Neuronal stem cell (in vitro differentiated cells): ENCODE measurements at regions not wholly inside any gene's neighbourhood (a gene's known extent, or its start where the extent isn't known, plus 50 kb on each side); places are given as distances from the start of the nearest gene placed in this dataset.

Source experiments
- DNase-seq: peaks from one replicate; pipeline ENCODE4 v3.0.0-alpha.2; 2013; ENCODE audit warnings: low spot score
- H2AFZ ChIP-seq: one replicate; pipeline ENCODE4 v1.6.1; 2013; ENCODE audit warnings: mild to moderate bottlenecking, low read length, inconsistent platforms
- H2AK5ac ChIP-seq: 2 replicates; pipeline ENCODE4 v1.6.1; 2013; ENCODE audit warnings: low read depth, mild to moderate bottlenecking, inconsistent platforms, low read length, moderate library complexity, mixed read lengths
- H2BK120ac ChIP-seq: 2 replicates; pipeline ENCODE4 v1.6.1; 2013; ENCODE audit warnings: low read depth, mild to moderate bottlenecking, inconsistent platforms, low read length, moderate library complexity, mixed read lengths
- H2BK12ac ChIP-seq: one replicate; pipeline ENCODE4 v1.6.1; 2013; ENCODE audit warnings: low read length, inconsistent platforms
- H2BK15ac ChIP-seq: 2 replicates; pipeline ENCODE4 v1.6.1; 2013; ENCODE audit warnings: mild to moderate bottlenecking, low read length, inconsistent platforms, mixed read lengths
- H2BK5ac ChIP-seq: one replicate; pipeline ENCODE4 v1.6.1; 2013; ENCODE audit warnings: inconsistent platforms, mild to moderate bottlenecking, low read length, moderate library complexity
- H3K14ac ChIP-seq: one replicate; pipeline ENCODE4 v1.6.1; 2013; ENCODE audit warnings: low read length, inconsistent platforms
- H3K18ac ChIP-seq: 2 replicates; pipeline ENCODE4 v1.6.1; 2013; ENCODE audit warnings: low read length, inconsistent platforms
- H3K23ac ChIP-seq: 2 replicates; pipeline ENCODE4 v1.6.1; 2013; ENCODE audit warnings: low read depth, mild to moderate bottlenecking, mixed read lengths, low read length, inconsistent platforms; ENCODE audit not compliant: poor library complexity
- H3K27ac ChIP-seq: replicated peaks from 3 replicates; pipeline ENCODE4 v1.5.1; 2013; ENCODE audit warnings: low read length, inconsistent platforms
- H3K27me3 ChIP-seq, 3 experiments: 2 replicates each; pipeline ENCODE4 v1.6.1; 2013; ENCODE audit warnings: low read length in 3 of 3, mild to moderate bottlenecking in 2 of 3, inconsistent platforms in 1 of 3, low read depth in 1 of 3, mixed read lengths in 1 of 3, moderate library complexity in 1 of 3; ENCODE audit not compliant: control insufficient read depth in 3 of 3, insufficient read depth in 3 of 3
- H3K36me3 ChIP-seq, 2 donors: replicated peaks in 1 of 2; 2 replicates each; pipeline ENCODE4 v1.6.1; 2013; ENCODE audit warnings: low read length in 2 of 2; ENCODE audit not compliant: control insufficient read depth in 2 of 2, insufficient read depth in 2 of 2
- H3K4ac ChIP-seq: 2 replicates; pipeline ENCODE4 v1.6.1; 2013; ENCODE audit warnings: inconsistent platforms, mild to moderate bottlenecking, low read length, moderate library complexity
- H3K4me1 ChIP-seq, 2 donors: 1 replicate in 1 of 2; 2 replicates in 1 of 2; pipeline ENCODE4 v1.6.1; 2013; ENCODE audit warnings: low read length in 2 of 2, low read depth in 1 of 2; ENCODE audit not compliant: control insufficient read depth in 2 of 2, insufficient read depth in 1 of 2
- H3K4me2 ChIP-seq: one replicate; pipeline ENCODE4 v1.6.1; 2013; ENCODE audit warnings: mild to moderate bottlenecking, low read length, inconsistent platforms; ENCODE audit not compliant: insufficient read depth, poor library complexity, severe bottlenecking
- H3K4me3 ChIP-seq, 2 donors: 2 replicates each; pipeline ENCODE4 v1.5.1; 2013; ENCODE audit warnings: low read length in 2 of 2, mild to moderate bottlenecking in 2 of 2, inconsistent platforms in 1 of 2, moderate library complexity in 1 of 2
- H3K79me1 ChIP-seq: one replicate; pipeline ENCODE4 v1.6.1; 2013; ENCODE audit warnings: low read depth, mild to moderate bottlenecking, inconsistent platforms, low read length, moderate library complexity
- H3K9ac ChIP-seq: one replicate; pipeline ENCODE4 v1.6.1; 2013; ENCODE audit warnings: mild to moderate bottlenecking, low read depth, low read length, inconsistent platforms; ENCODE audit not compliant: poor library complexity
- H3K9me3 ChIP-seq, 2 donors: replicated peaks in 1 of 2; 2 replicates each; pipeline versions ENCODE3 to v1.6.1; 2013; ENCODE audit warnings: low read length in 2 of 2, mild to moderate bottlenecking in 2 of 2, inconsistent platforms in 1 of 2, low read depth in 1 of 2, mixed read lengths in 1 of 2, moderate library complexity in 1 of 2; ENCODE audit not compliant: control insufficient read depth in 2 of 2, insufficient read depth in 1 of 2
- H4K8ac ChIP-seq: one replicate; pipeline ENCODE4 v1.6.1; 2013; ENCODE audit warnings: low read depth, mild to moderate bottlenecking, inconsistent platforms, low read length, moderate library complexity
- H4K91ac ChIP-seq: one replicate; pipeline ENCODE4 v1.6.1; 2013; ENCODE audit warnings: low read length, low read depth, mild to moderate bottlenecking, inconsistent platforms; ENCODE audit not compliant: poor library complexity
- WGBS, 2 donors: extraction: QIAGEN DNeasy Blood & Tissue Kit; methylation state at CpG; one replicate each; pipeline ENCODE4 v1.1.7; 2013; ENCODE audit warnings: missing lambda C conversion rate in 2 of 2, mixed read lengths in 1 of 2; ENCODE audit not compliant: insufficient read length in 2 of 2, insufficient replicate concordance in 1 of 2; ENCODE audit errors: extremely low coverage in 2 of 2; 5-methylcytosine and 5-hydroxymethylcytosine counted together

- H3K4me1 ChIP-seq = peaks cover 6 to 11% of the 10 kb centered on the region in 2 donors
These were observed 57.8 kb upstream of the ARHGAP5 start for GRCh38 chr14:32019276-32019675.

GRCh38 chr14:32020882-32021281, 56.2 kb upstream of the ARHGAP5 start:
- H3K27me3 ChIP-seq = no peaks in the 10 kb centered on the region
- no peak for DNase-seq
- H3K23ac ChIP-seq = no peak overlapping the region
- H2BK15ac ChIP-seq = no peak overlapping the region
- no peak overlapping the region for H3K4me3 ChIP-seq
- H2BK5ac ChIP-seq = no peak overlapping the region
- H2AK5ac ChIP-seq = no peak overlapping the region
- H3K27ac ChIP-seq = peak overlapping the region; percentile 21
- H3K4me1 ChIP-seq = peaks cover 5 to 8% of the 10 kb centered on the region in 2 donors
- H3K18ac ChIP-seq = peak overlapping the region; percentile 0
- no peak overlapping the region for H3K9ac ChIP-seq
- H4K8ac ChIP-seq = no peak overlapping the region
- H3K4ac ChIP-seq = no peak overlapping the region
- H3K36me3 ChIP-seq = no peaks in the 10 kb centered on the region
- no peak overlapping the region for H2BK120ac ChIP-seq
- WGBS, 2 donors = no CpG with 5 or more reads among the region's 4 CpGs
- H2BK12ac ChIP-seq = no peak overlapping the region
- H2AFZ ChIP-seq = peak overlapping the region; percentile 51
- H4K91ac ChIP-seq = no peak overlapping the region
- H3K4me2 ChIP-seq = no peak overlapping the region
- peaks cover 0 to 5% of the 10 kb centered on the region in 2 donors for H3K9me3 ChIP-seq
- H3K14ac ChIP-seq = no peak overlapping the region
- no peaks in the 10 kb centered on the region for H3K79me1 ChIP-seq

More at GRCh38 chr14:32019276-32019675, 57.8 kb upstream of the ARHGAP5 start:
- WGBS, 2 donors = no CpG with 5 or more reads among the region's 7 CpGs
- Histone ChIP-seq H3K79me1 (no peaks in the 10 kb centered on the region), H4K91ac (no peak overlapping the region), H3K14ac (no peak overlapping the region), H2AFZ (peak overlapping the region; percentile 38), H3K27ac (peak overlapping the region; percentile 21), H3K4me3 (no peak overlapping the region), H2BK5ac (no peak overlapping the region), H3K27me3 (no peaks in the 10 kb centered on the region), H2BK120ac (no peak overlapping the region), H2BK15ac (no peak overlapping the region), H3K9ac (no peak overlapping the region), H3K4ac (no peak overlapping the region), H4K8ac (no peak overlapping the region), H2AK5ac (no peak overlapping the region), H3K23ac (no peak overlapping the region), H3K4me2 (no peak overlapping the region), H3K36me3 (no peaks in the 10 kb centered on the region), H3K9me3 (peaks cover 0 to 5% of the 10 kb centered on the region in 2 donors), H2BK12ac (no peak overlapping the region), H3K18ac (no peak overlapping the region)
- no peak for DNase-seq

- H2AFZ ChIP-seq = peak overlapping the region; percentile 51
- H3K27me3 ChIP-seq = no peaks in the 10 kb centered on the region
- no peak overlapping the region for H2BK120ac ChIP-seq
- no peak overlapping the region for H3K4ac ChIP-seq
- H2BK5ac ChIP-seq = peak overlapping the region; percentile 62
- no peak overlapping the region for H3K4me3 ChIP-seq
- no peak overlapping the region for H3K9ac ChIP-seq
- H3K9me3 ChIP-seq = peaks cover 0 to 5% of the 10 kb centered on the region in 2 donors
- no peak overlapping the region for H3K23ac ChIP-seq
- no peak overlapping the region for H4K8ac ChIP-seq
- no peaks in the 10 kb centered on the region for H3K36me3 ChIP-seq
- no peak overlapping the region for H4K91ac ChIP-seq
- peak overlapping the region; percentile 21 for H3K27ac ChIP-seq
- no peak overlapping the region for H2BK15ac ChIP-seq
- DNase-seq = no peak
- H3K4me2 ChIP-seq = no peak overlapping the region
- H3K14ac ChIP-seq = no peak overlapping the region
- WGBS, 2 donors = no CpG with 5 or more reads among the region's 3 CpGs
- no peaks in the 10 kb centered on the region for H3K79me1 ChIP-seq
- H2AK5ac ChIP-seq = no peak overlapping the region
- H3K18ac ChIP-seq = peak overlapping the region; percentile 5
- peaks cover 5 to 8% of the 10 kb centered on the region in 2 donors for H3K4me1 ChIP-seq
- H2BK12ac ChIP-seq = no peak overlapping the region
These were observed 55.8 kb upstream of the ARHGAP5 start for GRCh38 chr14:32021341-32021740.

- Histone ChIP-seq H3K9me3 (peaks cover 0 to 5% of the 10 kb centered on the region in 2 donors), H2BK5ac (no peak overlapping the region), H3K4ac (no peak overlapping the region), H2AFZ (no peak overlapping the region), H3K27me3 (no peaks in the 10 kb centered on the region), H3K4me3 (peak overlapping the region in 1 of 2 donors; percentile 29), H4K91ac (no peak overlapping the region), H2BK15ac (no peak overlapping the region), H2BK12ac (no peak overlapping the region), H2AK5ac (no peak overlapping the region), H3K18ac (no peak overlapping the region), H3K27ac (no peak overlapping the region), H3K4me2 (no peak overlapping the region), H3K36me3 (no peaks in the 10 kb centered on the region), H3K79me1 (no peaks in the 10 kb centered on the region), H4K8ac (no peak overlapping the region), H3K14ac (no peak overlapping the region), H3K9ac (no peak overlapping the region), H3K4me1 (peaks cover 5 to 10% of the 10 kb centered on the region in 2 donors), H3K23ac (no peak overlapping the region), H2BK120ac (no peak overlapping the region)
- no peak for DNase-seq
- WGBS, 2 donors = no CpG with 5 or more reads among the region's 4 CpGs
These were observed 54.6 kb upstream of the ARHGAP5 start for GRCh38 chr14:32022525-32022924.
